ENCODE measurements at regions not wholly inside any gene's neighbourhood (a gene's known extent, or its start where the extent isn't known, plus 50 kb on each side); places are given as distances from the start of the nearest gene placed in this dataset.

- no peak for TF ChIP-seq CTCF (conservative IDR thresholded peaks at IDR 0.05)
- no peak for TF ChIP-seq ZFX (IDR thresholded peaks at IDR 0.05)
Measured at GRCh38 chrX:13167481-13168231, 123.2 kb upstream of the FAM9C start.
